Stomach (tissue), 4 donors: ENCODE measurements at regions not wholly inside any gene's neighbourhood (a gene's known extent, or its start where the extent isn't known, plus 50 kb on each side); places are given as distances from the start of the nearest gene placed in this dataset.

Source experiments
- EP300 ChIP-seq: sonication (generic); formaldehyde crosslinking; IDR thresholded peaks from one replicate; pipeline ENCODE4 v1.6.1; 2017; ENCODE audit warnings: antibody characterized with exemption
- POLR2AphosphoS5 ChIP-seq, 3 donors: sonication (generic); formaldehyde crosslinking; IDR thresholded peaks; one replicate each; pipeline ENCODE4 v1.6.1; 2016; ENCODE audit warnings: antibody characterized with exemption in 3 of 3
- TF ChIP-seq, protein P1 (sequence below), 7 experiments: fragments of 450-650 bp in 4 of 7; fragments of 200-600 bp in 3 of 7; sonication (generic) in 3 of 7; IDR thresholded peaks; one replicate each; pipeline ENCODE4 v1.5.1; 2016 to 2019; ENCODE audit warnings: antibody characterized with exemption in 7 of 7, control low read depth in 2 of 7, mild to moderate bottlenecking in 1 of 7

GRCh38 chr7:46356371-46356770 lies 435.3 kb upstream of the IGFBP3 start:
- TF ChIP-seq, protein P1, sequence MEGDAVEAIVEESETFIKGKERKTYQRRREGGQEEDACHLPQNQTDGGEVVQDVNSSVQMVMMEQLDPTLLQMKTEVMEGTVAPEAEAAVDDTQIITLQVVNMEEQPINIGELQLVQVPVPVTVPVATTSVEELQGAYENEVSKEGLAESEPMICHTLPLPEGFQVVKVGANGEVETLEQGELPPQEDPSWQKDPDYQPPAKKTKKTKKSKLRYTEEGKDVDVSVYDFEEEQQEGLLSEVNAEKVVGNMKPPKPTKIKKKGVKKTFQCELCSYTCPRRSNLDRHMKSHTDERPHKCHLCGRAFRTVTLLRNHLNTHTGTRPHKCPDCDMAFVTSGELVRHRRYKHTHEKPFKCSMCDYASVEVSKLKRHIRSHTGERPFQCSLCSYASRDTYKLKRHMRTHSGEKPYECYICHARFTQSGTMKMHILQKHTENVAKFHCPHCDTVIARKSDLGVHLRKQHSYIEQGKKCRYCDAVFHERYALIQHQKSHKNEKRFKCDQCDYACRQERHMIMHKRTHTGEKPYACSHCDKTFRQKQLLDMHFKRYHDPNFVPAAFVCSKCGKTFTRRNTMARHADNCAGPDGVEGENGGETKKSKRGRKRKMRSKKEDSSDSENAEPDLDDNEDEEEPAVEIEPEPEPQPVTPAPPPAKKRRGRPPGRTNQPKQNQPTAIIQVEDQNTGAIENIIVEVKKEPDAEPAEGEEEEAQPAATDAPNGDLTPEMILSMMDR (IDR thresholded peaks at IDR 0.05): no peak
- TF ChIP-seq POLR2AphosphoS5 (IDR thresholded peaks at IDR 0.05) (no peak), EP300 (no peak)
